Liver (tissue), 8 donors: ENCODE measurements at regions not wholly inside any gene's neighbourhood (a gene's known extent, or its start where the extent isn't known, plus 50 kb on each side); places are given as distances from the start of the nearest gene placed in this dataset.

ENCODE experiments used
- DNase-seq: peaks from one replicate; pipeline ENCODE4 v3.0.0-alpha.2; 2017; ENCODE audit warnings: low spot score
- H3K27ac ChIP-seq, 2 donors: one replicate each; pipeline ENCODE4 v1.7.0; 2013; ENCODE audit warnings: inconsistent platforms in 2 of 2, low read length in 2 of 2, control low read depth in 1 of 2, low read depth in 1 of 2, mild to moderate bottlenecking in 1 of 2
- H3K27me3 ChIP-seq, 4 donors: one replicate each; pipeline versions ENCODE4 v1.6.1 to v1.7.0; 2013; ENCODE audit warnings: low read length in 3 of 4, inconsistent platforms in 1 of 4, mild to moderate bottlenecking in 1 of 4, moderate library complexity in 1 of 4; ENCODE audit not compliant: control insufficient read depth in 4 of 4, insufficient read depth in 4 of 4
- H3K36me3 ChIP-seq, 4 donors: one replicate each; pipeline versions ENCODE4 v1.6.1 to v1.7.0; 2013; ENCODE audit warnings: low read length in 3 of 4, mild to moderate bottlenecking in 3 of 4, low read depth in 1 of 4, moderate library complexity in 1 of 4; ENCODE audit not compliant: control insufficient read depth in 4 of 4, insufficient read depth in 3 of 4
- H3K4me1 ChIP-seq, 4 donors: one replicate each; pipeline versions ENCODE4 v1.6.1 to v1.7.0; 2013; ENCODE audit warnings: low read length in 3 of 4, mild to moderate bottlenecking in 3 of 4, moderate library complexity in 1 of 4; ENCODE audit not compliant: control insufficient read depth in 4 of 4, insufficient read depth in 4 of 4
- H3K4me3 ChIP-seq, 3 donors: one replicate each; pipeline versions ENCODE4 v1.6.1 to v1.7.0; 2013; ENCODE audit warnings: low read length in 3 of 3, control low read depth in 1 of 3, low read depth in 1 of 3, mild to moderate bottlenecking in 1 of 3
- H3K9ac ChIP-seq, 2 donors: one replicate each; pipeline ENCODE4 v1.7.0; 2013; ENCODE audit warnings: low read length in 2 of 2, mild to moderate bottlenecking in 2 of 2, moderate library complexity in 2 of 2, control low read depth in 1 of 2, low read depth in 1 of 2
- H3K9me3 ChIP-seq, 4 donors: one replicate each; pipeline versions ENCODE4 v1.6.1 to v1.7.0; 2013; ENCODE audit warnings: low read length in 3 of 4; ENCODE audit not compliant: control insufficient read depth in 4 of 4
- ATF3 ChIP-seq: IDR thresholded peaks from 2 replicates; pipeline ENCODE4 v1.6.1; 2016; ENCODE audit warnings: antibody characterized with exemption
- CTCF ChIP-seq: fragments of 150-350 bp; IDR thresholded peaks from 2 replicates; pipeline ENCODE4 v1.5.1; 2017; ENCODE audit warnings: improper control_type of control experiment, low read depth, low read length; ENCODE audit not compliant: missing input control
- EGR1 ChIP-seq, 2 donors: IDR thresholded peaks; 2 replicates each; pipeline ENCODE4 v1.6.1; 2016 to 2018; ENCODE audit warnings: antibody characterized with exemption in 2 of 2, low read depth in 2 of 2
- FOXA1 ChIP-seq: IDR thresholded peaks from 2 replicates; pipeline ENCODE4 v1.6.1; 2016; ENCODE audit warnings: antibody characterized with exemption
- FOXA2 ChIP-seq: IDR thresholded peaks from 2 replicates; pipeline ENCODE4 v1.6.1; 2016; ENCODE audit warnings: antibody characterized with exemption
- GABPA ChIP-seq, 2 donors: IDR thresholded peaks in 1 of 2; conservative IDR thresholded peaks in 1 of 2; 2 replicates each; pipeline ENCODE4 v1.6.1; 2016; ENCODE audit warnings: antibody characterized with exemption in 2 of 2, mild to moderate bottlenecking in 1 of 2, moderate library complexity in 1 of 2
- HNF4A ChIP-seq, 2 donors: conservative IDR thresholded peaks; 2 replicates each; pipeline ENCODE4 v1.6.1; 2016; ENCODE audit warnings: antibody characterized with exemption in 2 of 2, mild to moderate bottlenecking in 2 of 2
- HNF4G ChIP-seq: IDR thresholded peaks from 2 replicates; pipeline ENCODE4 v1.6.1; 2016; ENCODE audit warnings: antibody characterized with exemption
- JUND ChIP-seq, 2 donors: IDR thresholded peaks; 2 replicates each; pipeline ENCODE4 v1.6.1; 2016; ENCODE audit warnings: antibody characterized with exemption in 2 of 2
- MAX ChIP-seq: IDR thresholded peaks from 2 replicates; pipeline ENCODE4 v1.6.1; 2016; ENCODE audit warnings: antibody characterized with exemption
- NR2F2 ChIP-seq: IDR thresholded peaks from 2 replicates; pipeline ENCODE4 v1.6.1; 2016; ENCODE audit warnings: antibody characterized with exemption
- RAD21 ChIP-seq, 2 donors: IDR thresholded peaks; 2 replicates each; pipeline ENCODE4 v1.6.1; 2016; ENCODE audit warnings: antibody characterized with exemption in 2 of 2, mild to moderate bottlenecking in 2 of 2
- REST ChIP-seq: IDR thresholded peaks from 2 replicates; pipeline ENCODE4 v1.6.1; 2016; ENCODE audit warnings: antibody characterized with exemption, mild to moderate bottlenecking
- RXRA ChIP-seq, 2 donors: IDR thresholded peaks; 2 replicates each; pipeline ENCODE4 v1.6.1; 2017 to 2018; ENCODE audit warnings: antibody characterized with exemption in 2 of 2, mild to moderate bottlenecking in 1 of 2
- SP1 ChIP-seq: IDR thresholded peaks from 2 replicates; pipeline ENCODE4 v1.6.1; 2018; ENCODE audit warnings: antibody characterized with exemption, mild to moderate bottlenecking
- TAF1 ChIP-seq: conservative IDR thresholded peaks from 2 replicates; pipeline ENCODE4 v1.6.1; 2016; ENCODE audit warnings: antibody characterized with exemption, mild to moderate bottlenecking
- ZBTB33 ChIP-seq: IDR thresholded peaks from 2 replicates; pipeline ENCODE4 v1.6.1; 2016; ENCODE audit warnings: antibody characterized with exemption
- WGBS: extraction: QIAGEN DNeasy Blood & Tissue Kit; methylation state at CpG from one replicate; pipeline ENCODE4 v1.1.7; 2013; 5-methylcytosine and 5-hydroxymethylcytosine counted together
- donor health status: healthy.
- donor health status: healthy.
- donor health status: healthy.
- donor health status: healthy.
- donor health status: healthy.

GRCh38 chr5:31137676-31138075 lies 55.8 kb upstream of the CDH6 start:
- WGBS: 67% methylated on average over 2 of the region's 2 CpGs
- H3K4me1 ChIP-seq: no peaks in the 10 kb centered on the region
- H3K4me3 ChIP-seq: no peak overlapping the region
- H3K27ac ChIP-seq: no peak overlapping the region
- H3K36me3 ChIP-seq: no peaks in the 10 kb centered on the region
- no peaks in the 10 kb centered on the region for H3K9me3 ChIP-seq
- TF ChIP-seq GABPA (IDR thresholded peaks at IDR 0.05 in 1 of 2, conservative IDR thresholded peaks at IDR 0.05 in 1 of 2): no peak
- TF ChIP-seq FOXA1: no peak
- no peak for TF ChIP-seq EGR1 (IDR thresholded peaks at IDR 0.05; ENCODE audit: low read depth in 2 of 2)
- TF ChIP-seq HNF4A (conservative IDR thresholded peaks at IDR 0.05): no peak
- no peak for TF ChIP-seq REST
- TF ChIP-seq RAD21 (IDR thresholded peaks at IDR 0.05): no peak
- no peak for TF ChIP-seq FOXA2
- no peak for TF ChIP-seq ATF3
- TF ChIP-seq CTCF: no peak
- no peak for TF ChIP-seq HNF4G
- TF ChIP-seq SP1: no peak
- H3K27me3 ChIP-seq: no peaks in the 10 kb centered on the region
- H3K9ac ChIP-seq: no peak overlapping the region
- DNase-seq: no peak

- WGBS: 85% methylated on average over 5 of the region's 5 CpGs
- H3K9me3 ChIP-seq: no peaks in the 10 kb centered on the region
- no peaks in the 10 kb centered on the region for H3K4me1 ChIP-seq
- H3K9ac ChIP-seq: no peak overlapping the region
- no peak for TF ChIP-seq TAF1
- TF ChIP-seq JUND (IDR thresholded peaks at IDR 0.05): no peak
- no peak for TF ChIP-seq EGR1 (IDR thresholded peaks at IDR 0.05; ENCODE audit: low read depth in 2 of 2)
- no peak for TF ChIP-seq NR2F2
- TF ChIP-seq GABPA (IDR thresholded peaks at IDR 0.05 in 1 of 2, conservative IDR thresholded peaks at IDR 0.05 in 1 of 2): no peak
- no peak for TF ChIP-seq HNF4G
- TF ChIP-seq RXRA (IDR thresholded peaks at IDR 0.05): no peak
- no peak for TF ChIP-seq MAX
- TF ChIP-seq CTCF: no peak
- TF ChIP-seq ATF3: no peak
- no peak for TF ChIP-seq ZBTB33
- no peak for TF ChIP-seq SP1
- no peak for TF ChIP-seq HNF4A (conservative IDR thresholded peaks at IDR 0.05)
- no peak for TF ChIP-seq REST
- TF ChIP-seq RAD21 (IDR thresholded peaks at IDR 0.05): no peak
- no peak for TF ChIP-seq FOXA1
- H3K27ac ChIP-seq: no peak overlapping the region
- H3K4me3 ChIP-seq: no peak overlapping the region
- H3K27me3 ChIP-seq: peaks cover 0 to 2% (median 0%) of the 10 kb centered on the region in 4 donors
- DNase-seq: no peak
- H3K36me3 ChIP-seq: no peaks in the 10 kb centered on the region
Measured at GRCh38 chr5:31135542-31135941, 57.9 kb upstream of the CDH6 start.
